GM18870 (cell line): ENCODE measurements at regions not wholly inside any gene's neighbourhood (a gene's known extent, or its start where the extent isn't known, plus 50 kb on each side); places are given as distances from the start of the nearest gene placed in this dataset.
"Not testable (repeated sequence)": the region's sequence is repeated elsewhere in the genome, so short reads cannot be mapped to it uniquely, and the experiment has no call there.

Experiments used
- ATAC-seq: cut with Tn5 transposase; IDR thresholded peaks from one replicate; pipeline ENCODE4 v1.9.1; 2021; ENCODE audit warnings: moderate library complexity; ENCODE audit not compliant: unreplicated experiment

DNA sequence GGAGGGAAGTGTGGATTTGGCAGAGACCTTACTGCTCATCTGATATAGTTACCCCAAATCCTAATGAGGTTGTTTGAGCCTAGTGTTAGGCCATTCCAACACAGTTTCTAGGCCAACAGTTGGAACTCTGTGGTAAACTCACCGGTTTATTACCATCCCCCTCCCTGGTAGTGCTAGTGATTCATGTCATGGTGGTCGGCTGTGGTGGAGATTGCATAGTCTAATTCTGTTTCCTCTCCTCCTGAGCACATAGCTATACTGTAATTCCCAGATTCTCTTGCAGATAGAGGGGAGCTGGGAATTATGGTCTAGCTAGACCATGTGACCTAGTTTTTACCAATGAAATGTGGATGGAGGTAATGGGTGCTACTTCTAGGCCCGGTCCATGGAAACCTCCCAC, 123.7 kb upstream of the KIF26B start:
- no peak for ATAC-seq

DNA sequence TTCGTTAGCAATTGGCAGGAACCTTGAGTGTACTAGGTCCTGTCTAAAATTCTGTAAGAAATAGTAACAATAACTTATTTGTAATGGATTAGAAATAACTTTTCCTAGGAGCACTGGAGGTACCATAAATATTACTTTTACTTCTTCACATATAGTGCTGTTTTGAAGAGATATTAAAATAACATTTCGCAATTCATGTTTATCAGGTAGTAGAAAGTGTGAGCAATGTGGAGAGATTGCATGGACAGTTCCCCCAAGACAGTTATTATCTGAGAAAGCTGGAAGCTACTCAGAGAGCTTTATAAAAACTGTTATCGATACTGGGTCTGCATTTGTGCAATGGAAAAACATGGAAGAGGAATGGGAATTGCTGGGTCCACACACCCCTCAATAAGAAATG, 128.5 kb upstream of the KIF26B start:
- no peak for ATAC-seq

DNA sequence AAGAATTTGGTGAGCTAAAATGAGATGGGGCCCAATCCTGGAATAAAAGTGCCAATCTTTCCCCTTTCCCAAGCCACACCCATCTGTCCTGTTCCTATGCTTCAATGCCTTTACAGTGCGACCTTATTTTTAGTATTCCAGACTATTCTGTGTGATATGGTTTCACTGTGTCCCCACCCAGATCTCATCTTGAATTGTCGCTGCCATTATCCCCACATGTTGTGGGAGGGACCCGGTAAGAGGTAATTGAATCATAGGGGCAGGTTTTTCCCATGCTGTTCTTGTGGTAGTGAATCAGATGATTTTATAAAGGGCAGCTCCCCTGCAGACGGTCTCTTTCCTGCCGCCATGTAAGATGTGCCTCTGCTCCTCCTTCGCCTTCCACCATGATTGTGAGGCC, 129.3 kb upstream of the KIF26B start:
- ATAC-seq, result no peak

DNA sequence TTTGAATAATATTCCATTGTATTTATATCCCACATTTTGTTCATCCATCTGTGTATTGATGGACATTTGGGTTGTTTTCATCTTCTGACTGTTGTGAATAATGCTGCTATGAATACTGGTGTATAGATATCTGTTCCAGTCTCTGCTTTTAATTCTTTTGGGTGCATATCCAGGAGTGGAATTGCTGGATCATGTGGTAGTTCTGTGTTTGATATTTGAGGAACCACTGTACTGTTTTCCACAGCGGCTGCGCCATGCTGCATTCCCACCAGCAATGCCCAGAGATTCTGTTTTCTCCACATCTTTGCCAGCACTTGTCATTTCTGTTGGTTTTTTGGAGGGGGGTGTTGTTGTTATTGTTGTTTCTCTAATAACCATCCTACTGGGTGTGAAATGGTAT, 131.6 kb upstream of the KIF26B start:
- ATAC-seq, result no peak

DNA sequence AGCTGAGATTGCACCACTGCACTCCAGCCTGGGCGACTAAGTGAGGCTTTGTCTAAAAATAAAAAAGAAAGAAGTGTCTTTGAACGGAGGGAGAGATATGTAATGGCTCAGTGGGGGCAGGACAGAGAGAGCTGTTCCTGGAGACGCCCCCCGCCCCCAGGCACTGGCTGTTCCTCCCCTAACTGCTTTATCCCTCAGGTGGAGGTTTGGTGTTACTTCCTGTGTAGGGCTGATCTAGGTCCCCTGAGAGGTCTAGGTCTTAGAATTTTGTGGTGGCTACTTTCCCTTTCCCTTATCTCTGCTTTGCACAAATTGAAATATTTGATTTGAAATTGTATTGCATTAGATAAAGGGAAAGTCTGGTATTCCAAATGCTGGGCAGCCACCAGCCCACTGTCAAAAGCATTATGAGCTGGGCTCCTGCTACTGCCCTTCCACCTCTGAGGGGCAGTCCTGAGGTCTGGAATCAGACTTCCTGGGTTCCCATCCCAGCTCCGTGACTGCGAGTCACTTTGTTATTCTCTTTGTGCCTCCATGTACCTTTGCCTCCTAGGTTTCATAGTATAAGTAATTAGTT, 134.8 kb upstream of the KIF26B start:
- ATAC-seq, result no peak

DNA sequence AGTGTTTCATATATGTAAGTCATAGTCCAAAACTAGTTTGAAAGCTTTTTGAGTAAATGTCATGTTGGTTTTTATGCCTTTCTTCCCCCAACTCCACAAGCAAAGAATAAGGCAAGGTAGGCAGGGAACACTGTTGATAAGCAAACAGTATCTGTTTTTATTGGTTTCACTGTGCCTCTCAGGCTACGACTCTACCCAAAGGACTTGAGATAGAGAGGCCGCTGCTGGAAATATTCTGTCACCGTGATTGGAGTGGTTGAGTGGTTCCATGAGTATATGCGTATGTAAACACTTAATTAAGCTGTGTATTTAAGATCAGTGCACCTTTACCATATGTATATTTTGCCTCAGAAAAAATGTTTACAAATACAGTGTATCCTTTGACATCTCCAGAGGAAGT, 138.1 kb upstream of the KIF26B start:
- no peak for ATAC-seq

DNA sequence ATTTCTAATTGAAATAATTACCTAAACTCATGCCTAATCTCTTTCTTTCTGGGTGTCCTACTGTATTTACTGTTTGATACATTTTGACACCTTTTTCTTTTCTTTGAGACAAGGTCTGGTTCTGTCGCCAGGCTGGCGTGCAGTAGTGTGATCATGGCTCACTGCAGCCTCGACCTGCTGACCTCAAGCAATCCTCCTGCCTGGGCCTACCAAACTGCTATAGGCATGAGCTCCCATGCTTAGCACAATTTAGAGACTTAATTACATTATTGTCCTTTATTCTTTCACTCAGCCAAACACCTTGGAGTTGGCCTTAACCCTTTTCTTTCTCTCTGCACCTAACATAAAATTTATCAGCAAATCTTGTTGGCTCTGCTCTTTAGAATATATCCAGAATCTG, 139.8 kb upstream of the KIF26B start:
- ATAC-seq, result no peak

DNA sequence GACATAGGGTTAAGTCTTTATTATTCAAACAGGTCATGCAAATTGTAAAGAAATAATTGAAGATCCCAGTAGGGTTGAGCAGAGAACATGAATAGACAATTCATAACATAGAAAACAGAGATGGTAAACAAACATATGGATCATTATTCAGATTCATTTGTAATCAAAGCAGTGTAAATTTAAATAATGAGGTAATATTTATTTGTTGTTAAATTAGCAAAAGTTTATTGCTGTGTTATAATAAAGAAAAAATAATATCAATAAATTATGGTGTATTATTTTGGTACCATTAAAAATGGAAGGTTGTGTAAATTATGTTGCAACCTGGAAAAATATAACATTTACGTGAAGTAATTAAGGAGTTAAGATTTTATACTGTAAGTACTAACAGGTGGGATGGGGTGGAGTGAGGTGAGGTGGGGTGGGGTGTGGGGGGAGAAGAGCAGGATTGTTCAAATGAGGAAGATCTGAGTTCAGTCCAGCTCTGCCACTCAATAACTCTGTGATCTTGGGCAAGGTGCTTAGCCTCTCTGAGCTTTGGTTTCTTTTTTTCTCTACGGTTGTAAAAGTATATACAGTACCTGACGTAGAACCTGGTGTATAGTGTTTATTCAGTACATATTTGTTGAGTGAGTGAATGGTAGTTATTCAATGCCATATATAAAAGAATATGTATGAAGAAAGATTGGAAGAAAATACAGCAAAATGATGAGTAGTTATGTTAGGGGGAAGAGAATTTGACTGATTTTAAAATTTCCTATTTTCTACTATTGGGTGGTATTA, 140.3 kb upstream of the KIF26B start:
- ATAC-seq, result no peak

DNA sequence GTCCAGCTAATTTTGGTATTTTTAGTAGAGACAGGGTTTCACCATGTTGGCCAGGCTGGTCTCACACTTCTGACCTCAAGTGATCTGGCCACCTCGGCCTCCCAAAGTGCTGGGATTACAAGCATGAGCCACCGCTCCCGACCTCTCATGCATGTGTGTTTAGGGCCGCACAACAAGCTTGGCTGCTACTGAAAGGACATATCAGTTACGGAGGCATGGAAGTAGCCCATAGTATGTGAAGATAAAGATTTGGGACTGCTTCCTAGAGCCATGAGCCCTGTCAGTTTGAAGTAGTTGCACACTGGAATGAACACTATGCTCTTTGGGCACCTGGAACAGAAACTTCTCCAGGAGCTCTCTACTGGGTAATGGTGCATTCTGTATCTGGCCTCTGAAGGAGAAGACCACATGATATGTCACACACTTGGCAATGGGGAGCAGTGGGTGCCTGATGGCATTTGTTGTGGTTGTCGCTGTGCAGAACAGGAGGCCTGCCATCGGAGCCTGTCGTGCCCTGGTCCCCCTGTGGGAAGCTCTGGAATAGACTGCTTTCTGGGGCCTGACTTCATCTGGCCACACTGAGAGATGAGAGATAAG, 144.7 kb upstream of the KIF26B start:
- no peak for ATAC-seq

DNA sequence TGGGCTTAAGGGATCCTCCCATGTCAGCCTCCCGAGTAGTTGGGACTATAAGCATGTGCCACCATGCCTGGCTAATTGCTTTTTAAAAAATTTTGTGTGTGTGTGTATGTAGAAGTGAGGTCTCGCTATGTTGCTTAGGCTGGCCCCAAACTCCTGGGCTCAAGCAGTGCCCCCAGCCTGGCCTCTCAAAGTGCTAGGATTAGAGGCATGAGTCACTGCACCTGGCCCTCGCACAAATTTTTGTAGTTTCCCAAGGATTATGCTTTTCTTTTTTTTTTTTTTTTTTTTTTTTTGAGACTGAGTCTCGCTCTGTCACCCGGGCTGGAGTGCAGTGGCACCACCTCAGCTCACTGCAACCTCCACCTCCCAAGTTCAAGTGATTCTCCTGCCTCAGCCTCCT, 144.4 kb upstream of the HNRNPU start:
- ATAC-seq, result no peak

DNA sequence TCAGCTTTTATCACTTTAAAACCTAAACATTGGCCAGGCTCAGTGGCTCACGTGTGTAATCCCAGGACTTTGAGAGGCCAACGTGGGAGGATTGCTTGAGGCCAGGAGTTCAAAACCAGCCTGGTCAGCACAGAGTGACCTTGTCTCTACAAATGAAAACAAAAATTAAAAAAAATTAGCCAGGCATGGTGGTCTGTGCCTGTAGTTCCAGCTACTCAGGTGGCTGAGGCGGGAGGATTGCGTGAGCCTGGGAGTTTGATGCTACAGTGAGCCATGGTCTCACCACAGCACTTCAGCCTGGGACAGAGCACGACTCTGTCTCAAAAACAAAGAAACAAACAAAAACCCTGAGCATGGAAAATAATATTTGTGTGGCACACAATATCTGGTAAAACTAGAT, 143.5 kb upstream of the HNRNPU start:
- ATAC-seq, result no peak

DNA sequence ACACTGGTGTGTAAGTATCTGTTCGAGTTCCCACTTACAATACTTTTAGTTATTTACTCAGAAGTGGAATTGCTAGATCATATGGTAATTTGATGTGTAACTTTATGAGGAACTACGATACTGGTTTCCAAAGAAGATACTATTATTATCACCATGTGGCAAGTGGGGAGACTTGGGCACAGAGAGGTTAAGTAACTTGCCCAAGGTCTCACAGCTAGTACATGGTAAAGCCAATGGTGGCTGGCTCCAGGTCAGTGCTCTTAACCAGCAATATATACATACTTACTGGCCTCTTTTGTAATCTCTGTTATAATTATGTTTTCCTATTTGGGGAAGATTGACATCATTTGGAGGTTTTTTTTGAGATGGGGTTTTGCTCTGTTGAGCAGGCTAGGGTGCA, 138.9 kb upstream of the HNRNPU start:
- no peak for ATAC-seq

DNA sequence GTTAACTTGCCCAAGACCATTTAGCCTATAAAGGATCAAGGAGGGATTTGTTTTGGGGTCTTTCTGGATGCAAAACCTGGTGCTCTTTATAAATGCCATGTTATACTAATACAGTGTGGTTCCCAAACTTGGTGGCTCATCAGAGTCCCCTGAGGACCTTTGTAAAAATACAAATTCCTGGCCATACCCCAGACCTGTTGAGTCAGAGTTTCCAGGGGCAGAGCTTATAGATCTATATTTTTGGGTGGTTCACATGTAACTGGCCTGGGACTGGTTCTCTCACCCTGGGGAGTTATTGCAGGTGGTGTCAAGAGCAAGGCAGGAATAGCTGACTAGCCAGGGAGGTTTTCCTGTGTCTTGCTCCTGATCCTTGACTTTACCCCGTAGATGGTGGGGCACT, 136.9 kb upstream of the HNRNPU start:
- ATAC-seq, result no peak

DNA sequence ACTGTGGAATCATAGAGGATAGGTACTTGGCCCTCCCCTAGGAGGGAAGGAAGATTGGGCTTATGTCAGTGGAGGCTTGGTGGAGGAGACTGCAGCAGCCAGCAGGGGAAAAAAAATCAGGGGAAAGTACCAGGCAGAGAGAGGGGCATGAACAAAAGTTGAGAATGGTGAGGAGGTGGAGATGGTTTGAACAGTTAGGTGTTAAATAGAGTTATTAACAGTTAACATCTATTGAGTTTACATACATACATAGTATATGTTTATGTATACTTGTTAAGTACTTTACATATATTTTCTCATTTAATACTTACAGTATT, 136.5 kb upstream of the HNRNPU start:
- no peak for ATAC-seq

DNA sequence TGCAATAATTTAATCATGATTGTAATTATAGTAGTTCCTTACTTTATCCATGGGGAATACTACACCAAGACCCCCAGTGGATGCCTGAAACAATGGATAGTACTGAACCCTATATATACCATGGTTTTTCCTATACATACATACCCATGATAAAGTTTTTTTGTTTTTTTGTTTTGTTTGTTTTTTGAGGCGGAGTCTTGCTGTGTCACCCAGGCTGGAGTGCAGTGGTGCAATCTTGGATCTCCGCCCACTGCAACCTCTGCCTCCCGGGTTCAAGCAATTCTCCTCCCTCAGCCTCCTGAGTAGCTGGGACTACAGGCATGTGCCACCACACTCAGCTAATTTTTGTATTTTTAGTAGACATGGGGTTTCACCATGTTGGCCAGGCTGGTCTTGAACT, 135.3 kb upstream of the HNRNPU start:
- not testable (repeated sequence) for ATAC-seq

DNA sequence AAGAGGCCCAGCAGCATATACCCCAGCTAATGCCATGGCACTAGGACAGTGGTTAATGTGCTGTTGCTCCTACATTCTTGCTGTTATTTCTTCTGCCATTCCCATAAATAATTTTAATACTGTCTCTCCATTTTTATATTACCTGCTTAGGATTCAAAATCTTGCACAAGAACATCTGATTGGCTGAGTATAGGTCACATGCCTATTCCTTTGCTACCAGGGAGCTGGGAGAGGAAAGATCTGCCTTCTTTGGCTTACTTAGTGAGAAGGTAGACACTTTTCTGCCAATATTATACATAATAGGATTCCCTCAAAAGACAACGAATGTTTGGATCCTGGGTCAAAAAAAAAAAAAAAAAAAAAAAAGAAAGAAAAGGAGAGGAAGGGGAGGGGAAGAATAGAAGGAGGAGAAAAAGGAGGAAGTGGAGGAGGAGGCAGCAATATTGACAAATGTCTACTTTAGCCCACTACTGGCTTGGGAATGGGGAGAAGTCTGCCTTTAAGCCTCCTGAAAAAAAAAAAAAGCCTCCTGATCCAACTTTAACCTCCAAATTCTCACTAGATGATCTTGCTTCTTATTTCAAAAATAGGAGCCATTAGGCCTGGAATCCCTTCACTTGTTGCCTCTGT, 134.5 kb upstream of the HNRNPU start:
- no peak for ATAC-seq

DNA sequence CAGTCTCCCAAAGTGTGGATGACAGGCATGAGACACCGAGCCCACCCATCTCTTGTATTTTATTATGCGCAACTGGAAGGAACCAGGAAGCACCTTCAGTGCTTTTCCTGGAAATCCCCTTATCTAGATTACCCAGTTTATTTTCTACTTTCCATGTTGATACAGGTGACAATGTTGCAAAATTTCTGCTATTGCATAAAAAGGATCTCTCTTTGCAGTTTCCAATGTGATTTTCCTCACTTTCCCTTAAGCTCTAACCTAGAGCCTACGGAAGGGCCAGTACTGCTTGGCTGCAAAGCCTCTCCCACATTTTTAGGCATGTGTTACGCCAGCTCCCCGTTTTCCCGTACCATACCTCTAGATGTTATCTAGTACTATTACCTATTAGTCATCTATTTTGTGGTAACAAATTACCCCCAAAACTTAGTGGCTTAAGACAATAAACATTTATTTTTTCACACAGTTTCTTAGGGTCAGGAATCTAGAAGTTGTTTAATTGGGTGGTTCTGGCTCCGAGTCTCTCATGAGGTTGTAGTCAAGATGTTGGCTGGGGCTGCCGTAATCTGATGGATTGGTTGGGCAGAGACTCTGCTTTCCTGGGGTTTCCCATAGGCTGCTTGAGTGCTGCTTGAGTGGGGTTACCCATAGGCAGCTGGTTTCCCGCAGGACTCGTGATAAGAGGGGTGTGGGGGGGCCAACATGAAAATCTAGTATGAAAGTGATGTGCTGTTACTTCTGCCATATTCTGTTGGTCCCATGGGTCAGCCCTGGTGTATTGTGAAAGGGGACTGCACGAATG, 131.5 kb upstream of the HNRNPU start:
- ATAC-seq, result no peak

DNA sequence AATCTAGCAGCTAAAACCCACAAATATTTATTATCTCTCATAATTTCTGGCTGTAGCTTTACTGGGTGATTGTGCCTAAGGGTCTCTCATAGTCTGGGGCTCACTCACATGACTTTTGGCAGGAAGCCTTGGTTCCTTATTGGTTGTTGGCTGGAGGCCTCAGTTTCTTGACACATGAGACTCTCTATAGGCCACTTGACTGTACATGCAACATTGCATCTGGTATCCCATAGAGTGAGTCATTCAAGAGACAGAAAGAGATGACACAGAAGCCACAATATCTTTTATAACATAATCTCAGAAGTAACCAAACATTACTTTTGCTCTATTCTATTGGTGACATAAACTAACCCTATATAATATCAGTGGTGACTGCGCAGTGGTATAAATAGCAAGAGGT, 128.5 kb upstream of the HNRNPU start:
- no peak for ATAC-seq

DNA sequence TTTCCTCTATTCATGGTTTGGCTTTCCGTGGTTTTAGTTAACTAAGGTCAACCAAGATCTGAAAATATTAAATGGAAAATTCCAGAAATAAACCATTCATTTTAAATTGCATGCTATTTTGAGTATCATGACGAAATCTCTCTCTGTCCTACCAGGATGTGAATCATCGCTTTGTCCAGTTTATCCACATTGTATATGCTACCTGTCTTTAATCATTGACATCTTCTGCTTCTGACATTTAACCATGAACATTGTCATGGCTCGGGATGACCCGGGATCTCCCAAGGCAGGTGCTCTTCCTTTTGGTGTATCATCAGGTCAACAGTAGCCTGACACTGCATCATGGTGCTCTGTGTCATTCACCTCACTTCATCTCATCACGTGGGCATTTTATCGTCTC, 125.5 kb upstream of the HNRNPU start:
- no peak for ATAC-seq

DNA sequence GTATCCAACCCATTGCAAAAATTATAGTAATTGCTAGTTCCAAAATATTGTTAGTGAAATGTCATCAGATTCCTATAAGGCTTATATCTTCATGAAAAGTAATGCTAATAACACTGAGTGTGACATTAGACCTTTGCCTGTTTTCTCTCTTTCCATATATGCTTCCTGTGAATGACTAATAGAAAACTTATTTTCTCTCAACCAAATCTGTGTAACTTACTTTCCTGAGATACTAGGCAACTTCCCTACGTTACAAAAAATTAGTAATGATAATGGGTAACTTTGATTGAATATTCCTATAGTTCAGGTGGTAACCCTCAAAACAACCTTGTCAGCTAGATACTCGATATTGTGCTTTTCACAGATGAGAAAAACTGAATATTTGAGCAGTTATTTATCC, 124.2 kb upstream of the HNRNPU start:
- ATAC-seq, result no peak

DNA sequence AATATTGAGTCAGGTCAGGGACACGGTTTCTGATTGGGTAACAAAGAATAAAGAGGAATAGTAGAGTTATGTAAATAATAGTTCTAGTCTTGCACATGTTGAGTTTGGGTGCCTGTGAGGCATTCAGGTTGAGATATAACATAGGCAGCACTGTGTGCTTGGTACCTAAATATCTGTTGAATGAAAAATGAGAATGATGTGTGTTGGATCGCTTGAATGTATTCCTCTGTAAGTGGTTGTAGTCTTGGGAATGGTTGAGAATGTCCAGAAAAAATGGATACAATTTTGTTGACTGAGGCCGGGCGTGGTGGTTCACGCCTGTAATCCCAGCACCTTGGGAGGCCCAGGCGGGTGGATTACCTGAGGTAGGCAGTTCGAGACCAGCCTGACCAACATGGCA, 116.3 kb upstream of the HNRNPU start:
- no peak for ATAC-seq

DNA sequence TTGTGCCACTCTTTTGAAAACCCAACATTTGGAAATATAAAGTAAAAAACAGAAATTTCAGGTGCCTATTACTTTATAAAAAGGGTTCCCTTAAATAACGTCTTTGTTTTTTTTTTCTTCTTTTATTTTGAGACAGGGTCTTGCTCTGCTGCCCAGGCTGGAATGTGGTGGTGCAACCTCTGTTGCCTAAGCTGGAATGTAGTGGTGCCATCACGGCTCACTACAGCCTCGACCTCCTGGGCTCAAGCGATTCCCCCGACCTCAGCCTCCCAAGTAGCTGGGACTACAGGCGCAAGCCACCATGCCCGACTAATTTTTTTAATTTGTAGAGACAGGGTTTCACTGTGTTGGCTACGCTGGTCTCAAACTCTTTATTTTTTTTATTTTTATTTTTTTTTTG, 110.2 kb upstream of the HNRNPU start:
- ATAC-seq, result no peak
